HG03280 (cell line): ENCODE measurements at regions not wholly inside any gene's neighbourhood (a gene's known extent, or its start where the extent isn't known, plus 50 kb on each side); places are given as distances from the start of the nearest gene placed in this dataset.
"Not testable (repeated sequence)": the region's sequence is repeated elsewhere in the genome, so short reads cannot be mapped to it uniquely, and the experiment has no call there.

Source experiments
- ATAC-seq: cut with Tn5 transposase; IDR thresholded peaks from one replicate; pipeline ENCODE4 v1.9.1; 2021; ENCODE audit warnings: mild to moderate bottlenecking, moderate library complexity; ENCODE audit not compliant: unreplicated experiment

DNA sequence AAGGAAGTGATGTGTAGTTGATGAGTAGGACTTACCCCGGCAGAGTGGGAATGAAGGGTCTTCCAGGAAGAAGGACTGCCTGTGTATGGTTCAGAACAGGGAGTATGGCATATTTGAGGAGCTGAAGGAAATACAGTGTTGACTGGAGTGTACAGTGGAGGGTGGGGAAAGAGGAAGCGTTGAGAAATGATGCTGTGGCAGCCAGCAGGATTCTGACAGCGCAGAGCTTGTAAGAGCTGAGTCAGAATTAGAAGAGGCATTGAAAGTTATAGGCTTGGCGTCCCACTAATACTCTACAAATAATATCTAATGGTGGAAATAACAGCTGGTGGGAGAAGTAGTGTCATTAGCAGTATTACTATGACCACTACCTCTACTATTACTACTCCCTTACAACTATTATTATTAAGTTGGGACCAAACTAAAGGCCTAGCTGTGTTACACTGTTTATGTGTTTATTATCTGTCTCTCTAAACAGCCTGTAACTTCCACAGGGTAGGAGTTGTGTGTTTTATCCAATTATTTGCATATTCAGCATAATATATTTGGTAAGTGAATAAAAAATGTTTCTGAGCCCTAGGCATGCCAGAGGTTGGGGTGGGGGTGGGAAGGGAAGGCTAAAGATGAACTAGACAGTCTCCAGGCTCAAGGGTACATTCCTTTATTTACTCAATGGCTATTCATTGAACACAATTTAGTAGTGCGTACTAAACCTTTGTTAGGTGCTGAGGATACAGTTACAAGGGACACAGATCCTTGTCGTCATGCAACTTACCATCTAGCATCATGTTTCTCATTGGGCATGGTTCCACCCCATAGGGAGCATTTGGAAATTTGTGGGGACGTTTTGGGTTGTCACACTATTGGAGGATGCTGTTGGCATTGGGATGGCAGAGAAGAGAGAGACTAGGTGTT lies 428.8 kb upstream of the ONECUT1 start:
- ATAC-seq = no peak

DNA sequence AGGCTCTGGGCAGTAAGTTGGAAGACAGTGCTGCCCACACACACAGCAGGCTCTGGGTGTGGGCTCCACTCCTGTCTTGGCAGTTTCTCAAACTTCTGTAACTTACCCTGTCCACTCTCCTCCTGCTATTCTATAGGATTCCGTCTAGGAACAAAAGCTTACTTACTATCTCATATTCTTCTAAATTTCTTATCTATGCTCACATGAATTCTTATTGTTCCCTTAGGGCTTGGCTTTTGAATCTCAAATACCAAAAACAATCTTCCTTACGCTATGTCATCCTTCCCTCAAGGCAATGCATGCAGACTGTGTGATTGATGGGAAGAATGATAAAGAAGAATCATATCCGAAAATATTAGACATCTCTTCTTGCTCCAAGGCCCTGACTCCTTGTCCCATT lies 425.9 kb upstream of the ONECUT1 start:
- ATAC-seq = no peak

DNA sequence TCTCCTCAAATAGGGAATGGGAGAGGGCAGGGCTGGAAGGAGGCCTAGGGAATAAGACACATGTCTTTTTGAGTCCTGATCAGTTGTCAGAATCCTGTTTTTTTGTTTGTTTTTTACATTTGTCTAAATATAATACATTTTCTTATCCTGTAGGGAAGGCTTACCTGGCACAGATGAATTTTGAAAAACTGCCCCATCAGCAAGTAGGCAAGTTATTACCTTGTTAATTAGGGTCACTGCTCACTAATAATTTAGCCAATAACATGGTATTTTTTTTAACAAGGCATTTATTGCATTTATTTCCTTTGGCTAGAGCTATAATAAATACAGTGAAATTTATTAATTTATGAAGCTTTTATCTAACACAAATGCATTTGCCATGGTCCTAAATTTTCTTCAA lies 423.2 kb upstream of the ONECUT1 start:
- ATAC-seq = no peak

DNA sequence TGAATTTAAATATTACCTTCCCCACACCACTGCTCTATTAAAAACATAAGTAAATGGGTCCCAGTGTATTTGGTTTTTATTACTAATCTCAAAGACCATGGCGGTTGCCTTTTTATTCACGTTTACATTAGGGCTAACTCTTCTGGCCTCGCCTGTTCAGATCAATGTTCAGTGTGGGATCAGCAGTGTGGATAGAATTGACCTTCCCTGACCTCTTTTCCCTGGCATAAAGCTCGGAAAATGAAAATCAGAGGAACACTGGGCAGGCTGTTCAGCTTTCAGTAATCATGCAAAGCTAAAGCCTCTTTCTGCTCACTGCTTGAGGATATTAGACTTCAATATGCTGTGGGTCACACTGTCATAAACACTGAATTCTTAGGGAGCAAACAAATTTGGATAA lies 422.6 kb upstream of the ONECUT1 start:
- ATAC-seq = no peak

DNA sequence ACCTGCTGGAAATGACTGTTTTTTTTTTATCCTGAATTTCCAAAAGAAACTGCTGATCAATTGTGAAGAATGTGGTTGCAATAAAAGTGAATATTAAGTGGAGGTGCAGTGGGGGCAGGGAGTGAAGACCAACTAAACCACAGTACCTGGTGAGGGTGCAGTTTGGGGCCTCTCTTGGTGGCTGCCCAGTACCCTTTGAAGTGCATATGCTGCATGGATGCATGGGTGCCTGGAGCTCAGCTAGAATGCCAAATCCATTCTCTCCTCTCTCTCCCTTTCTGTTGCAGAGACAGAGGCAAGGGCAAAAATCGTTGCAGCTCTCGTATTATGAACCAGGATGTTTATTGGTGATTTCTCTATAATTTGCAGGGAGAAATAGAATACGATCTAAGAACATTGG lies 420.5 kb upstream of the ONECUT1 start:
- no peak for ATAC-seq

DNA sequence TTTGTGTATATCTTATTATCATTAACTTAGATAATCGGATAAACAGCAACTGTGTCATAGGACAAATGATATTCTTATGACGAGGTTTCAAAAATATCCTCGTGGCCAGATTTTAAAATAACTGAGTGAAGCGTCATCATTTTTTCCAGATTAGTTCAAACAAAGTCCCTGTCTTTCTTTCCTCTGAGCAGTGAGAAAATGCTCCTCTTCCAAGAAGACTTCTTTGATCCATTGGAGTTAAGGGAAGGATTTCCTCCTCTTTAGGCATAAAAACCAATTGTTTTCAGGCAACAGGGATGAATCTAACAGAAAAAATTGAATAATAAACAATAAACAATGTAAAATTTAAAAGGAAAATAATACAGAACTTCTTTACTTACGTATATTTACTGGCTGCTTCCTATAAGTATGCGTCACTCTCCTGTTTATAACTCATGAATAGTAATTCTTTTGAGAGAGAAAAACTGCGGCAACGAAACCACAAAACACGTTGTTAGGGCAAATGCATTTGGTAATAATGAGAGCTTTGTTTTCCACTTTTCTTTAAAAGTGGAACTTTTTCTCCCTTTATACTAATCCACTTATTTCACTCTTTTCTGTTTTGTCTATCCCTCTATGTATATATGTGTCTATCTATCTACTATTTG lies 419.4 kb upstream of the ONECUT1 start:
- no peak for ATAC-seq

DNA sequence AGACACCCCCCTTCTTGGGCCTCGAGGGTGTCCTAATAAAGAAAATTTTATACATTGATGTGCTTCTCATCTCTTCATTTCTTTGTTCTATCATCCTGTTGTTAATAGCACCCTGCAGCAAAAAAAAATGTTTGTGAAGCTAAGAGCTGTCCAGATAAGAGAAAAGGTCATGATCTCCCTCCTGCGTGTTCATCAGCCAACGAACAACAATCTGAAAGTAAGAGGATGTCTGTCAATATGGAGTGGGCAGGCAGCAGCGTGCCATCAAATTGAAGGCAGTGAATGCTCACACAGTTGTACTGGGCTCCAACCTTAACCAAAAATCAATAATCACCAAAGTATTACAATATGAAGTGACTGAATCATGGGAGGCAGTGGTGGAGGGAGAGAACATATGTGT lies 418.6 kb upstream of the ONECUT1 start:
- ATAC-seq = no peak

DNA sequence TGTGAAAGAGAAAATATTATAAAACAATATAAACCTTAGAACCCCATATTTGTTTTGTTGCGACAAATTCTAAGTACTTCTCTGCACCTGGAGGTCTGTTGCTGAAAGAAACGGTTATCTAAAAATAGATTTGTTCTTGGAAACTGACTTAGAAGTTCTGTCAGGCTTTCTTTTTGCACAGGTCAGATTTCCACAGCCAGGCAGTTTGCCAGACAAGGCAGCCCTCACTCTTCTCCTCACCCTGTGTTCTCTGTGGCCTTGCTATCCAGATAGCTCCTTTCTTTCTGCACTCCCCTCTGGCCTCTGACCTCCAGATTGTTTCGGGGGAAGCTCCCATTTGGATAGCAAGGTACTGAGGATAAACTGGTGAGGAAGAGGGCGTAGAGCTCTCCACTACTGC lies 413.3 kb upstream of the ONECUT1 start:
- no peak for ATAC-seq

DNA sequence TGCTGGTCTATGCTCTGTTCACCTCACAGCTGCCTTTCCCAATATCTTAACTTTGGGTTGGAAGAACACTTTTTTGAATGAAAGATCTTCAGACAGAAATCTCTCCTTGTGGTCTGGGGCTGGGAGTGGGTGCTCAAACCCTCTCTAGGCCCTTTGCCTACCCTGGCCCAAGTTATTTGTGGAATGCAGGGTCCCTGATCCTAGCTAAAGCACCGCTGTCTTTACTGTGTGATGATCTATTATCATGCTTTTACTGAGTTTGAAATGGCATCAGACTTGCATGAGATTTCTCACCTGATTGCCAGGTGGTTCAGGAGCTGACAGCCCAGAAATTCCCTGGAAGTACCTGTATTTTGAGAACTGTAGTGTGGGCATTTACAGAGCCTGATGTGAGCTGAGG lies 412.7 kb upstream of the ONECUT1 start:
- ATAC-seq = no peak

DNA sequence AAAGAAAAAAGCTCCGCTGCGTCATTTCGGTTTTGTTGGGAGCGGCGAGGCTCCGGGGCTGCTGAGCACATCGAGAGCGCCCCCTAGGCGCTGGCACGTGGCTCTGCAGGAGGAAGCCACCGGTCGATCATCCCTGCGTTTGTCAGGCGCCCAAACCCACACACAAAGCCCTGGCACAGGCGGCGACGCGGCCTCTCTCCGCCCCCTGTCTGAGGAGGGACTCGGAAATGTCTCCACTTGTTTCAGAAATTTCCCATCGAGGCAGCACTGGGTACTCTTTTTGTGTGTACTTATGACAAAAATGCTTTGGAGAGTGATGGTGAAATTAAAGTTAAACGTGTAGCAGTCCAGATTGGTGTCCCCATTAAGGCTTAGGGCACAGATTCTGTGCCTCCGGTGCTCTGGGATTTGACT lies 407.3 kb upstream of the ONECUT1 start:
- peak; percentile 59 for ATAC-seq

DNA sequence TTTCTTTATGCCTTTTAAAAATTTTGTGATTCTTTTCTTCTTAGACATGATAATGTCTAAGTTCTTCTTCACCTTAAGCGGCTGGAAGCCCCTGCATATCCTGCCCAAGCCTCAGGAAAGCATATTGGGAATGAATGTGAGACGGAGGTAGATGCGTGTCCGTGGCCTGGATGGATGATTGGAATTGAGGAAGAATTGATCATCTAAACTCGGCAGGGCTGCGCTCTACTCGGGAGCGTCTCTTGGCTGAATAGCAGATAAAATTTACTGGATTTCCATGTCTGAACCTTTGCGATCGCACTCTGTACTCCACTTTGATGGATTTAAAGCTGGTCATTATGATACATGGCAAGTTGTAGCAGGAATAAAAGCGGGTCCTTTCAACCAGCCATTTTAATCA lies 406.7 kb upstream of the ONECUT1 start:
- no peak for ATAC-seq

DNA sequence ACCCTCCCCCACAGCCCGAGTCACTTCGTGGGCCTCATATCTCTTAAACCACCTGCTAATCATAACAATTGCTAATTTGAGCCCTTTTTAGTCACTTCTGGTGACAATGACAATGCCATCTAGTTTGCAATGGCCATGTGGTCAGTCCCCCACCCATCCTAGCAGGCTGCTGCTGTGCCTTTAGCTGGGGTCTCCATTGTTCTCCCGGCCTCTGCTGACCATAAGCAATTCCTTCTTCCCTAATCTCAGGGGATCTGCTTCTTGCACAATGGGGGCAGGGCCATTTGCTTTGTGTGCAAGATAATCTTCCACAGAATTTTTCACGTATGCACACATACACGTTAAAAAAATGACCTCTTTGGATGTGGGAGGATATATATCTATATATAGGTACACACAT lies 406.1 kb upstream of the ONECUT1 start:
- no peak for ATAC-seq

DNA sequence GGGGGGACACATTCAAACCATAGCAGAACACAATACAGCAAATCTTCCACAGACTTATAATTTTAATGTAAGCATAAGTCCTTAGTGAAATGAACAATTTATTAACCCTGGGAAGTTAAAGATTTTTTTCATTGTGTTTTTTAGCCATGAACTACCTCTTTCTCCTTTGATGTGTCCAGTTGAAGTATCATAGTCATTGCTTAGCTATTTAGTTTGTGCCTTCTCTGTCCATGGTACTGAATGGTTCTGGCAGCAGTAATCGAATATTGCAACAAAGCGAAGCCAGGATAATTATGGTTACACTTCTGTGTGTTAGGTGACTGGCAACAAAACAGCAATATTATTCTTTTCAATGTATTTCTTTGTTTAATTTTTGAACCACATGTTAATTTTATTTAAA lies 403.0 kb upstream of the ONECUT1 start:
- ATAC-seq = no peak

DNA sequence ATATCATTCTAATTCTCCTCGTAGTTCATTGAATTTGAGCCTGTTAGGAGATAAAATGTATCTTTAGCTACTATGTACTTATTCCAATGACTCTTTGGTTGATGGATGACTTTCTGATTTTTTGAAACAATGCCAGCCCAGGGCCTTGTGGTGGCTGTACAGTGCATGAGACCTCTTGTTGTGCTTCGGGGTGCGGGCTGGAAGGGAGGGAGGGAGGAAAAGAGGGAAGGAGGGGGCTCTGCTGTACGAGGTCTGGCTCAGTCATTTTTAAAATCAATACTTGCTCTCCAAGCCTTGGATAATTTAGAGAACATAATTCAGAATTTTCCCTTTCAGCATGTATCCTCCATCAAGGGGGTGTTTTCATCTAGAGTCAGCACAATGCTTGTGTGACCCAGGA lies 399.7 kb upstream of the ONECUT1 start:
- ATAC-seq = no peak

DNA sequence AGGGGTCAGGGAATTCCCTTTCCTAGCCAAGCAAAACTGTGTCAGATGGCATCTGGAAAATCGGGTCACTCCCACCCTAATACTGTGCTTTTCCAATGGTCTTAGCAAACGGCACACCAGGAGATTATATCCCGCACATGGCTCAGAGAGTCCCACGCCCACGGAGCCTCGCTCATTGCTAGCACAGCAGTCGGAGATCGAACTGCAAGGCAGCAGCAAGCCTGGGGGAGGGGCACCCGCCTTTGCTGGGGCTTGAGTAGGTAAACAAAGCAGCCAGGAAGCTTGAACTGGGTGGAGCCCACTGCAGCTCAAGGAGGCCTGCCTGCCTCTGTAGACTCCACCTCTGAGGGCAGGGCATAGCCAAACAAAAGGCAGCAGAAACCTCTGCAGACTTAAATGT lies 393.3 kb upstream of the ONECUT1 start:
- ATAC-seq = not testable (repeated sequence)

DNA sequence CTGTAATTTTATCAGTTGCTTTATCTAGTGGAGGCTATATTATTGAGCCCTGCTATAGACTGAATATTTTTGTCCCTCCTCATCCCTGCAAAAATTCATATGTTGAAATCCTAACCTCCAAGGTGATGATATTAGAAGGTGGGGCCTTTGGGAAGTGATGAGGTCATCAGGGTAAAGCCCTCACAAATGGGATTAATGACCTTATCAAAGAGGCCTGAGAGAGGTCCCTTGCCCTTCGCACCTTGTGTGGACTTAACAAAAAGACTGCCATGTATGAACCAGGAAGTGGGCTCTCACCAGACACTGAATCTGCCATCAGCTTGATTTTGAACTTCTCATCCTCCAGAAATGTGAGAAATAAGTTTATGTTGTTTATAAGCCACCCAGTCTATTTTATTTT lies 381.4 kb upstream of the ONECUT1 start:
- ATAC-seq = no peak

DNA sequence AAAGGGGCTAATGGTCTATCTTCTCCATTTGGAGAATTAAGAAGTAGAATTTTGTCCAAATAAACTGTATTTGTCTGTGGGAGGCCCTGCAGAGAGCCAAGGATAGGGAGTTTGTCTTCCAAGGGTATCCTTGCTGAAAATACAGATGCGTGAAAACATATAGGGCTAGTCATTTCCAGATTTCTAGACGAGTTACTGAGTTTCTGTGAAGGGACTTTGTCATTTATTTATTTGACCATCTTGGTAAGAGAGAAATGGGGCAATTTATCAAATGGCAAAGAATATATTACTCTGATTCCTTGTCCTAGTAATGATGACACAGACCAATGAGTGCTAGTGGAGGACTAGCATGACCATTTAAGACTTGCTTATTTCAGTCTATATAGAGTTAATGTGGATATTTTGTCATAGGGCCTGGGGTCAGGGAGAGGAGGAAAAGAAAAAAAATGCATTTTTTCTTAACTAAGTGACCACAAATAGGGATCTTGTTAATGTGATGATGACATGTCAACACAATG lies 376.6 kb upstream of the ONECUT1 start:
- ATAC-seq = no peak

DNA sequence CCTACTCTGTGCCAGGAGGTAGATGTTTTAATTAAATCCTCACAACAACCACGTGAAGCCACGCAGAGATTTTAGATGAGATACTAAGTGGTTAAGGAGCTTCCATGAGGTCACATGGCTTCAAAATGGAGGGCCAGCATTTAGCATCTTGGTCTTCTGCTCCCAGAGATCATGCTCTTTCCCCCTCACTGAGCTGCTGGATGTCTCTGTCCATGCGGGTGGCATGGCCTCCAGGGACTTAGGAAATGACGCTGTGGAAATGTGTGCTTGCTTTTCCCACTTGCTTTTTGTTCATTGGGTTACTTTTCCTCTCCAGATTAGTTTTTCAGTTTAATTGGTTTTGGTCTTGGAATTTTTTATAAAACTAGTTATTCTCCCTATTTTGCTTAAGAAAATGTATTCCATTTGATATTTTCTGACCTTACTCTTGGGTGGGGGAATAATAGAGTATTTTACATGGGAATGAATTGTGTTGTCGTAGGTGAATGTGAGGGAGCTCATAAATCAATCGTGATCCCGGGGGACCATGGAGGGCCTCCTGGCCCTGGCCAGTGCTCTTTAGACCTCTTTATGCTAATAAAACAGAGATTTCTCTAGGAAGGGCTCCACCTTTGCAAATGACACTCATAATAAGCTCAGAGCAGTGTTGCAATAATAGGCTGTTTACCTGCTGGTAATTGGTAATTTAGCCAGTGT lies 376.0 kb upstream of the ONECUT1 start:
- no peak for ATAC-seq

DNA sequence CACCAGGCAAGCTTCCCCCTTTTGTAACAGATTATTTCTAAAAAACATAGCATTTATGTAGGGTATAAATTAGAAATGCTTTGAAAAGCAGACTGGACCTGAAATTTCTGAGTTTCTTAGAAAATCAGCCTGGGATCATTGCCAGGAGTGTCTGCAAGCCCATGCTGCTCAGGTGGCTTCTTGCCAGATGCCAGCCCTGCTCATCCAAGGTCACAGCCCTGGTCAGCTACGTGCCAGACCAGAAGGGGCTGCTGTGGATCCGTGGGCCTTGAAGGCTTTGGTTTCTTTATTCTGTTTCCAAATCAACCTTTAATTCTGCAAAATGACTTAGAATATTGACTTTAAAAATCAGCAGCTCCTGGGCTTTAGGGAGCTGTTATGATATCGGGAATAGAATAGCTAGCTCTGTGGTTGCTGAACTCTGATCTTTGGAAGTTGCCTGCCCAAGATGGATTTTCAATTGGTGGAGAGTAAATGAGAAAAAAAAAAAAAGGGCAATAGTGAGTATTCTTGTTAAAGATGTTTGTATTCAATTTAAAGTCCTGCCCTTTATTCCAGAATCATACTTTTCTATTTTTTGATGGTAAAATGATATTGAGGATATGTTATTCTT lies 370.1 kb upstream of the ONECUT1 start:
- no peak for ATAC-seq

DNA sequence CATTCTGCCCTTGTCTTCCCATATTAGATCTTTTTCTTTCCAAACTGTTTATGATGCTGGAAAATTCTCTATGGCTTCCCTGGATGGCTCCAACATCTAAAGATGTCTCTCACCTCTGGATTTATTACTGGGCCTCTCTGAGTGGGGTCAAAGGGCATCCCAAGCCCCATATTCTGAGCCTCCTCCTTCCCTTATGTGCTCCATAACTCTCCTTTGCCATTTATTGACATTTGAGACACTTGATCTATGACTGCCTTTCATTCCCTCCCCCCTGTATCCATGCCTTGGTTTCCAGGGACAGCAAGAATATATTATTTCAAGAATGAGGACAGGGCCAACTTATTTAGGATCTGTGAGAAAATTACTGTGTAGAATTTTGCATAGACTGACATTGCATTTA lies 369.3 kb upstream of the ONECUT1 start:
- ATAC-seq = no peak

DNA sequence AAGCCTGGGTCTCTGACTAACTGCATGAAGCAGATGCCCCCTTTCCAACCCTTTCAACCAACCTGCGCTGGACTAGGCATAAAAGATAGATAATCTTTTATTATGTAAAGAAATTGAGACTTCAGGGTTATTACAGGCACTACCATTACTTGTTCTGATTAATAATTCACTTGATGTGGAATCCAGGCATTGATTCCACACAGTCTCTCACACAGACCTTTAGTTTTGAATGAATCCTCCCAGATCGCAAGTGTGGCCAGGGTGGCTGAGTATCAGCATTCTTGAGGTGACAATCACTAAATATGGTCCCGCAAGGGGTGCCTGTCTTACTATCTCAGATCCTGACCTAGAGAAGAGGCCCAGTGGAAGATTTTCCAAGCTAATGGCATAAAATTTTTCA lies 368.9 kb upstream of the ONECUT1 start:
- no peak for ATAC-seq
